GM12878 (cell line): ENCODE measurements at regions not wholly inside any gene's neighbourhood (a gene's known extent, or its start where the extent isn't known, plus 50 kb on each side); places are given as distances from the start of the nearest gene placed in this dataset.

ENCODE experiments used
- CBX3 ChIP-seq: fragments of 200-600 bp; sonication (generic); IDR thresholded peaks from 2 replicates; pipeline ENCODE4 v1.6.1; 2016; ENCODE audit warnings: low read depth, borderline replicate concordance
- CEBPB ChIP-seq, 2 experiments: fragments of 150-350 bp in 1 of 2; IDR thresholded peaks; 2 replicates each; pipeline ENCODE4 v1.6.1; 2012 to 2014; ENCODE audit warnings: low read depth in 2 of 2, low read length in 2 of 2, borderline replicate concordance in 1 of 2, inconsistent platforms in 1 of 2
- MTA3 ChIP-seq: IDR thresholded peaks from 2 replicates; pipeline ENCODE4 v1.6.1; 2012; ENCODE audit warnings: low read length, inconsistent platforms, borderline replicate concordance
- MXI1 ChIP-seq: fragments of 150-350 bp; IDR thresholded peaks from 2 replicates; pipeline ENCODE4 v1.6.1; 2011; ENCODE audit warnings: low read depth, mild to moderate bottlenecking, inconsistent platforms, low read length, improper control_type of control experiment
- NFYB ChIP-seq: IDR thresholded peaks from 2 replicates; pipeline ENCODE4 v1.6.1; 2011; ENCODE audit warnings: low read depth, mild to moderate bottlenecking, low read length, improper control_type of control experiment, moderate library complexity; ENCODE audit not compliant: insufficient read depth
- POLR2AphosphoS5 ChIP-seq: IDR thresholded peaks from 2 replicates; pipeline ENCODE4 v1.6.1; 2011; ENCODE audit warnings: mild to moderate bottlenecking, low read length, inconsistent platforms
- RFX5 ChIP-seq: IDR thresholded peaks from 2 replicates; pipeline ENCODE4 v1.6.1; 2011; ENCODE audit warnings: low read depth, low read length, improper control_type of control experiment
- SP1 ChIP-seq: IDR thresholded peaks from one replicate; pipeline ENCODE4 v1.6.1; 2011; ENCODE audit warnings: low read depth, low read length
- YY1 ChIP-seq: IDR thresholded peaks from 2 replicates; pipeline ENCODE4 v1.6.1; 2011; ENCODE audit warnings: low read depth, mild to moderate bottlenecking, low read length
- TF ChIP-seq, protein P1 (sequence below), 3 experiments: IDR thresholded peaks in 2 of 3; conservative IDR thresholded peaks in 1 of 3; 2 replicates each; pipeline ENCODE4 v1.5.1; 2011; ENCODE audit warnings: low read depth in 3 of 3, low read length in 3 of 3, mild to moderate bottlenecking in 3 of 3, control low read depth in 2 of 3, moderate library complexity in 2 of 3, inconsistent platforms in 1 of 3, mixed read lengths in 1 of 3; ENCODE audit not compliant: control insufficient read depth in 2 of 3, insufficient read depth in 1 of 3; ENCODE audit errors: extremely low read depth in 1 of 3
- TF ChIP-seq, protein P2 (sequence below): IDR thresholded peaks from 2 replicates; pipeline ENCODE4 v1.6.1; 2012; ENCODE audit warnings: low read depth, low read length, improper control_type of control experiment
- TF ChIP-seq, protein P3 (sequence below): IDR thresholded peaks from 2 replicates; pipeline ENCODE4 v1.6.1; 2012; ENCODE audit warnings: low read depth, low read length, improper control_type of control experiment
- TF ChIP-seq, protein P4 (sequence below): IDR thresholded peaks from 2 replicates; pipeline ENCODE4 v1.6.1; 2011; ENCODE audit warnings: borderline replicate concordance, low read depth, mild to moderate bottlenecking, moderate library complexity, mixed read lengths, low read length; ENCODE audit not compliant: insufficient read depth; ENCODE audit errors: extremely low read length
- TF ChIP-seq, protein P5 (sequence below): IDR thresholded peaks from 2 replicates; pipeline ENCODE4 v1.6.1; 2011; ENCODE audit warnings: borderline replicate concordance, low read depth, mild to moderate bottlenecking, moderate library complexity, low read length; ENCODE audit not compliant: insufficient read depth, poor library complexity, severe bottlenecking

DNA sequence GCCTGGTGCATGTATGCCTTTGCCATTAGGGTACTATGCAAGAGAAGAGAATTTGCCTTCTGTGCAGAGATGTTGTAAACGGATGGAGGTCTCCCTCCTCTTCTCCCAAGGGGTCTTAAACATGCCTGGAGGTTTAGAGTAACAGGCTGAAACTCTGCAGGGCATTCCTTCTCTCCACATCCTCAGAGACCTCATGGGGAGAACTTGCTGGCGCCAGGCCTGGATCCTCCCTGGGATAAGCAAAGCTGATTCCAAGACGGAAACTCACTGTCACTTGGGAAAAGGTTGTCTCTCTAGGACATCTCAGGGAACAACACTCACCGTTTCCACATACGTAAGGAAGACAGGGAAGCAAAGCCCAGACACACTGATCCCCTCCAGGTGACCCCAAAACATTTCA is 76.9 kb upstream of the GPM6B start:
- TF ChIP-seq, protein P1, sequence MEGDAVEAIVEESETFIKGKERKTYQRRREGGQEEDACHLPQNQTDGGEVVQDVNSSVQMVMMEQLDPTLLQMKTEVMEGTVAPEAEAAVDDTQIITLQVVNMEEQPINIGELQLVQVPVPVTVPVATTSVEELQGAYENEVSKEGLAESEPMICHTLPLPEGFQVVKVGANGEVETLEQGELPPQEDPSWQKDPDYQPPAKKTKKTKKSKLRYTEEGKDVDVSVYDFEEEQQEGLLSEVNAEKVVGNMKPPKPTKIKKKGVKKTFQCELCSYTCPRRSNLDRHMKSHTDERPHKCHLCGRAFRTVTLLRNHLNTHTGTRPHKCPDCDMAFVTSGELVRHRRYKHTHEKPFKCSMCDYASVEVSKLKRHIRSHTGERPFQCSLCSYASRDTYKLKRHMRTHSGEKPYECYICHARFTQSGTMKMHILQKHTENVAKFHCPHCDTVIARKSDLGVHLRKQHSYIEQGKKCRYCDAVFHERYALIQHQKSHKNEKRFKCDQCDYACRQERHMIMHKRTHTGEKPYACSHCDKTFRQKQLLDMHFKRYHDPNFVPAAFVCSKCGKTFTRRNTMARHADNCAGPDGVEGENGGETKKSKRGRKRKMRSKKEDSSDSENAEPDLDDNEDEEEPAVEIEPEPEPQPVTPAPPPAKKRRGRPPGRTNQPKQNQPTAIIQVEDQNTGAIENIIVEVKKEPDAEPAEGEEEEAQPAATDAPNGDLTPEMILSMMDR (IDR thresholded peaks at IDR 0.05 in 2 of 3, conservative IDR thresholded peaks at IDR 0.05 in 1 of 3; ENCODE audit: control insufficient read depth in 2 of 3, extremely low read depth in 1 of 3, insufficient read depth in 1 of 3, low read depth in 3 of 3, low read length in 3 of 3): no peak
- TF ChIP-seq RFX5: no peak
- TF ChIP-seq YY1: no peak
- no peak for TF ChIP-seq MTA3
- TF ChIP-seq MXI1: no peak
- TF ChIP-seq CEBPB (IDR thresholded peaks at IDR 0.05; ENCODE audit: borderline replicate concordance in 1 of 2, low read depth in 2 of 2, low read length in 2 of 2): no peak
- TF ChIP-seq, protein P2, sequence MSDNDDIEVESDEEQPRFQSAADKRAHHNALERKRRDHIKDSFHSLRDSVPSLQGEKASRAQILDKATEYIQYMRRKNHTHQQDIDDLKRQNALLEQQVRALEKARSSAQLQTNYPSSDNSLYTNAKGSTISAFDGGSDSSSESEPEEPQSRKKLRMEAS: no peak
- TF ChIP-seq CBX3: no peak
- TF ChIP-seq, protein P3, sequence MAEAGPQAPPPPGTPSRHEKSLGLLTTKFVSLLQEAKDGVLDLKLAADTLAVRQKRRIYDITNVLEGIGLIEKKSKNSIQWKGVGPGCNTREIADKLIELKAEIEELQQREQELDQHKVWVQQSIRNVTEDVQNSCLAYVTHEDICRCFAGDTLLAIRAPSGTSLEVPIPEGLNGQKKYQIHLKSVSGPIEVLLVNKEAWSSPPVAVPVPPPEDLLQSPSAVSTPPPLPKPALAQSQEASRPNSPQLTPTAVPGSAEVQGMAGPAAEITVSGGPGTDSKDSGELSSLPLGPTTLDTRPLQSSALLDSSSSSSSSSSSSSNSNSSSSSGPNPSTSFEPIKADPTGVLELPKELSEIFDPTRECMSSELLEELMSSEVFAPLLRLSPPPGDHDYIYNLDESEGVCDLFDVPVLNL: no peak
- no peak for TF ChIP-seq POLR2AphosphoS5
- no peak for TF ChIP-seq NFYB
- TF ChIP-seq SP1: no peak
- TF ChIP-seq, protein P4, sequence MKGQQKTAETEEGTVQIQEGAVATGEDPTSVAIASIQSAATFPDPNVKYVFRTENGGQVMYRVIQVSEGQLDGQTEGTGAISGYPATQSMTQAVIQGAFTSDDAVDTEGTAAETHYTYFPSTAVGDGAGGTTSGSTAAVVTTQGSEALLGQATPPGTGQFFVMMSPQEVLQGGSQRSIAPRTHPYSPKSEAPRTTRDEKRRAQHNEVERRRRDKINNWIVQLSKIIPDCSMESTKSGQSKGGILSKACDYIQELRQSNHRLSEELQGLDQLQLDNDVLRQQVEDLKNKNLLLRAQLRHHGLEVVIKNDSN: no peak
- TF ChIP-seq, protein P5, sequence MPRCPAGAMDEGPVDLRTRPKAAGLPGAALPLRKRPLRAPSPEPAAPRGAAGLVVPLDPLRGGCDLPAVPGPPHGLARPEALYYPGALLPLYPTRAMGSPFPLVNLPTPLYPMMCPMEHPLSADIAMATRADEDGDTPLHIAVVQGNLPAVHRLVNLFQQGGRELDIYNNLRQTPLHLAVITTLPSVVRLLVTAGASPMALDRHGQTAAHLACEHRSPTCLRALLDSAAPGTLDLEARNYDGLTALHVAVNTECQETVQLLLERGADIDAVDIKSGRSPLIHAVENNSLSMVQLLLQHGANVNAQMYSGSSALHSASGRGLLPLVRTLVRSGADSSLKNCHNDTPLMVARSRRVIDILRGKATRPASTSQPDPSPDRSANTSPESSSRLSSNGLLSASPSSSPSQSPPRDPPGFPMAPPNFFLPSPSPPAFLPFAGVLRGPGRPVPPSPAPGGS: no peak
